Nephron (organoid): ENCODE measurements at regions not wholly inside any gene's neighbourhood (a gene's known extent, or its start where the extent isn't known, plus 50 kb on each side); places are given as distances from the start of the nearest gene placed in this dataset.

ENCODE experiments used
- H3K27ac Mint-ChIP-seq, 3 experiments: 2 replicates each; pipeline ENCODE4 v1.8.0; 2020; ENCODE audit warnings: mixed read lengths in 3 of 3, mild to moderate bottlenecking in 2 of 3, moderate library complexity in 1 of 3
- H3K27me3 Mint-ChIP-seq: 2 replicates; pipeline ENCODE4 v1.8.0; 2021; ENCODE audit warnings: low read depth, mild to moderate bottlenecking, moderate library complexity, mixed read lengths
- H3K36me3 Mint-ChIP-seq: 2 replicates; pipeline ENCODE4 v1.8.0; 2020; ENCODE audit warnings: low read depth, mixed read lengths
- H3K4me1 Mint-ChIP-seq: 2 replicates; pipeline ENCODE4 v1.8.0; 2020; ENCODE audit warnings: mixed read lengths
- H3K4me3 Mint-ChIP-seq, 3 experiments: 2 replicates each; pipeline ENCODE4 v1.8.0; 2020; ENCODE audit warnings: mild to moderate bottlenecking in 3 of 3, mixed read lengths in 3 of 3, moderate library complexity in 2 of 3
- H3K9me3 Mint-ChIP-seq: 2 replicates; pipeline ENCODE4 v1.8.0; 2020; ENCODE audit warnings: mixed read lengths
- TF ChIP-seq, protein P1 (sequence below), 3 experiments: fragments of 200-600 bp; sonication (generic); IDR thresholded peaks; one replicate each; pipeline ENCODE4 v1.5.0; 2021; ENCODE audit warnings: antibody characterized with exemption in 3 of 3; ENCODE audit not compliant: unreplicated experiment in 3 of 3

DNA sequence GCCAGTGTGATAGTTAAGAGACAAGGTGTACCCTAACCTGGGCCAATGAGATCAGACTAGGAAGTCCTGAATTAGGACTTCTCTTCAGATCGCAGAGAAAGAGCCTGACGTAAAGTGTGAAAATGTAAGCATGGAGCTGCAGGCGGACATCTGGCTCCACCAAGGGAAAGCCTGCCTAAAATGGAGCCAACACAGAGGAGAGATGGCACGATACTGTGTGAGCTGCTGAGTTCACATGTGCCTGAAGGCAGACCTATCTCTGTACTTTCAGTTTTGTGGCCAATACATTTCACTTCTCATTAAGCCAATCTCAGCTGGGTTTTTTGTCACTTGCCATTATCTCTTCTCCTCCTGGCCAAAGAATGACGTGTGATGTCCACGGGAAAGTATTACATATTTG is 210.5 kb downstream of the ELAVL2 start:
- Mint-ChIP-seq H3K9me3 (no peaks in the 10 kb centered on the region), H3K4me3 (no peak overlapping the region), H3K4me1 (peaks cover 12% of the 10 kb centered on the region), H3K27ac (no peak overlapping the region), H3K27me3 (no peaks in the 10 kb centered on the region), H3K36me3 (no peaks in the 10 kb centered on the region)
- TF ChIP-seq, protein P1, sequence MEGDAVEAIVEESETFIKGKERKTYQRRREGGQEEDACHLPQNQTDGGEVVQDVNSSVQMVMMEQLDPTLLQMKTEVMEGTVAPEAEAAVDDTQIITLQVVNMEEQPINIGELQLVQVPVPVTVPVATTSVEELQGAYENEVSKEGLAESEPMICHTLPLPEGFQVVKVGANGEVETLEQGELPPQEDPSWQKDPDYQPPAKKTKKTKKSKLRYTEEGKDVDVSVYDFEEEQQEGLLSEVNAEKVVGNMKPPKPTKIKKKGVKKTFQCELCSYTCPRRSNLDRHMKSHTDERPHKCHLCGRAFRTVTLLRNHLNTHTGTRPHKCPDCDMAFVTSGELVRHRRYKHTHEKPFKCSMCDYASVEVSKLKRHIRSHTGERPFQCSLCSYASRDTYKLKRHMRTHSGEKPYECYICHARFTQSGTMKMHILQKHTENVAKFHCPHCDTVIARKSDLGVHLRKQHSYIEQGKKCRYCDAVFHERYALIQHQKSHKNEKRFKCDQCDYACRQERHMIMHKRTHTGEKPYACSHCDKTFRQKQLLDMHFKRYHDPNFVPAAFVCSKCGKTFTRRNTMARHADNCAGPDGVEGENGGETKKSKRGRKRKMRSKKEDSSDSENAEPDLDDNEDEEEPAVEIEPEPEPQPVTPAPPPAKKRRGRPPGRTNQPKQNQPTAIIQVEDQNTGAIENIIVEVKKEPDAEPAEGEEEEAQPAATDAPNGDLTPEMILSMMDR (IDR thresholded peaks at IDR 0.05; ENCODE audit: unreplicated experiment in 3 of 3) = no peak

DNA sequence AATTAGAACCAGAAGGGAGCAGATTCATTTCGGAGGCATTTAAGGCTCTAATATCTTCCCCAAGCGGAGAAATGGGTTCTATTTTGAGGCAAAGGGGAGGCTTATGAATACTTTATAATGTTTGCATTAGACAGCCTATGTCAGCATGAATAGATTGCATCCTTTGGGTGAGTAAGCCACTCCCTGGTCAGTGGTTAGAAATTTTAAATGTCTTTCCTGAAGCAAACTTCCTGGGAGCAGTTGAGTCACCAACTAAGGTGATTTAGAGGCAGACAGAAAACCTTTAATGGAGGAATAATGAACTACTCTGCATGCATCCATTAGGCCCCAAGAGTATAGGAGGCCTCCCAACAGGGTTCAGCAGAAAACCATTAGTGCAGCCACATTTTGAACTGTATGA is 204.9 kb downstream of the ELAVL2 start:
- Mint-ChIP-seq H3K4me3 (no peak overlapping the region), H3K4me1 (no peaks in the 10 kb centered on the region), H3K27me3 (no peaks in the 10 kb centered on the region), H3K27ac (no peak overlapping the region), H3K9me3 (no peaks in the 10 kb centered on the region), H3K36me3 (no peaks in the 10 kb centered on the region)
- TF ChIP-seq, protein P1 (IDR thresholded peaks at IDR 0.05; ENCODE audit: unreplicated experiment in 3 of 3) = no peak

DNA sequence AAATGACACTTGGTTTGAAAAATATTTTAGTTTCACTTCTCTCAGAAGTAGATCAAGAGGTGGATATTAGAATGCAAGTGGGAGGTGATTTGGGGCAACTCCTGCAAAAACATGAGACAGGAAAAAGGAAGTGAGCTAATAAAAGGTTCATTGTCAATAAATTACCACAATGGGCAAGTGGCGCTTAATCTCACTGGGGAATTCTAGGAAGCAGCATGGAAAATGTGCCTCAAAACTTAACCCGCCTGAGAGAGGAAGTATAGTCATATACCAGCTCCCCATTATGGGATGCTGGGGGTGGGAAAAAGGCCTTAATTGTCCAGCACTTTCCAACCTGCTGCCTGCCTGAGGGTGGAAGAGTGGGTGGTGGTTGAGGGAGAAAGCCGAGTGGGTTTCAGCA is 204.1 kb downstream of the ELAVL2 start:
- Mint-ChIP-seq H3K4me3 (no peak overlapping the region), H3K27ac (peak overlapping the region in 2 of 3 experiments; percentile 23 to 31), H3K36me3 (no peaks in the 10 kb centered on the region), H3K4me1 (no peaks in the 10 kb centered on the region), H3K27me3 (no peaks in the 10 kb centered on the region), H3K9me3 (no peaks in the 10 kb centered on the region)
- TF ChIP-seq, protein P1 (IDR thresholded peaks at IDR 0.05; ENCODE audit: unreplicated experiment in 3 of 3) = no peak

DNA sequence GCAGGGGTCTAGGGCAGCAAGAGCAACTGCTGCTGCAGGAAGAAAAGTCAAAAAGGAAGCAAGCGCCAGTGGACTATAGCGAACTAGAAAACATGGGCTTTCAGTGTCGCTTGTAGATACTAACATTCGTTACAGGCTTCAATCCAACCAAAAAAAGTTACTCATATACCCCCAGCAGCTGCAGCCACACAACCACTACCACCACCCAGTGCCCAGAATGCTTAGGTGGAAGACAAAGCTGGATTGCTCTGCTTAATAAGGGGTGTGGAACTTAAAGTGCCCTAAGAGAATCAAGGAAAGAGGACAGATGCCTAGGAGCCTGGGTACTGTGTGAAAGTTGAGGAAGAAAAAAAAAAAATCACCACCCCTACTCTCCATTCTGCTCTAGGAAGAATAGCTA is 203.6 kb downstream of the ELAVL2 start:
- Mint-ChIP-seq H3K27me3 (no peaks in the 10 kb centered on the region), H3K4me3 (no peak overlapping the region), H3K4me1 (no peaks in the 10 kb centered on the region), H3K36me3 (no peaks in the 10 kb centered on the region), H3K9me3 (no peaks in the 10 kb centered on the region), H3K27ac (peak overlapping the region in 2 of 3 experiments; percentile 23 to 31)
- TF ChIP-seq, protein P1 (IDR thresholded peaks at IDR 0.05; ENCODE audit: unreplicated experiment in 3 of 3) = no peak

DNA sequence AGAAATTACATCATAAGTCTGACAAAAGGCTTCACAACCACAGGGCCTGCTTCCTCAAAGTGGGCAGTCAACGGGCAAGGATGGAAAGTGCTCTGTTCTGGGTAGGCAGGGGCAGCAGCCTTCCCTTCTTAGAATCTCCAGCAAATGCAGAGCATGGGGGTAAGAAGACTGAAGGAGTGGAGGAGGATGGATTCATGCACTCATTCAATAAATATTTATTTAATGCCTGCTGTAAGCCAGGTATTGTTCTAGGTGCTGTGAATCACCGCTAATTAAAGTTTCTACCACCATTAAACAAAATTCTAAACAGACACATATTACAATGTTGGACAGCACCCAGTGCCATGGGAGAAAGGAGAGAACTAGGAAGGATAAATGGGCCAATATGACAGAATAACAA is 195.6 kb downstream of the ELAVL2 start:
- Mint-ChIP-seq H3K4me1 (no peaks in the 10 kb centered on the region), H3K9me3 (no peaks in the 10 kb centered on the region), H3K27ac (no peak overlapping the region), H3K4me3 (no peak overlapping the region), H3K27me3 (no peaks in the 10 kb centered on the region), H3K36me3 (no peaks in the 10 kb centered on the region)
- TF ChIP-seq, protein P1 (IDR thresholded peaks at IDR 0.05; ENCODE audit: unreplicated experiment in 3 of 3) = no peak

DNA sequence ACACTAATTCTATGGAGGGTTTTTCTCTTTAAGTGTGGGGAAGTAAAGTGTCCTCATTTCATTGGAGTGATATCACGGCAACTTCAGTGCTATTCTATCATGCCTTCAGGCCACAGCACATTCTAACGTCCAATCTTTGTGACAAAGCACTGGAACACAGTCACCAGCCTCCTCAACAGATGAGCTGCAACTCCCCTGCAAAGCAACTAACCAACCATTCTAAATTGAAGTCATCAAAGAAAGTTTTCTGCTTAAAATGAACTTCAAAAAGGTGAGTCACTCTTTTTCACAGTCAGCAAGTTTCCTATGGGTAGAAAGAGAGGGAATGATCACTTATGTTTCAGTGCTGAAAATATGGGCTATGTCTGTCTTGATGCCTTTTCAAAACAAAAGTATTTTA is 190.8 kb downstream of the ELAVL2 start:
- no peak overlapping the region for H3K27ac Mint-ChIP-seq
- TF ChIP-seq, protein P1 (IDR thresholded peaks at IDR 0.05; ENCODE audit: unreplicated experiment in 3 of 3) = no peak
- H3K27me3 Mint-ChIP-seq = no peaks in the 10 kb centered on the region
- no peak overlapping the region for H3K4me3 Mint-ChIP-seq
- no peaks in the 10 kb centered on the region for H3K9me3 Mint-ChIP-seq
- H3K36me3 Mint-ChIP-seq = no peaks in the 10 kb centered on the region
- no peaks in the 10 kb centered on the region for H3K4me1 Mint-ChIP-seq
